ENCODE measurements at regions not wholly inside any gene's neighbourhood (a gene's known extent, or its start where the extent isn't known, plus 50 kb on each side); places are given as distances from the start of the nearest gene placed in this dataset.

DNA sequence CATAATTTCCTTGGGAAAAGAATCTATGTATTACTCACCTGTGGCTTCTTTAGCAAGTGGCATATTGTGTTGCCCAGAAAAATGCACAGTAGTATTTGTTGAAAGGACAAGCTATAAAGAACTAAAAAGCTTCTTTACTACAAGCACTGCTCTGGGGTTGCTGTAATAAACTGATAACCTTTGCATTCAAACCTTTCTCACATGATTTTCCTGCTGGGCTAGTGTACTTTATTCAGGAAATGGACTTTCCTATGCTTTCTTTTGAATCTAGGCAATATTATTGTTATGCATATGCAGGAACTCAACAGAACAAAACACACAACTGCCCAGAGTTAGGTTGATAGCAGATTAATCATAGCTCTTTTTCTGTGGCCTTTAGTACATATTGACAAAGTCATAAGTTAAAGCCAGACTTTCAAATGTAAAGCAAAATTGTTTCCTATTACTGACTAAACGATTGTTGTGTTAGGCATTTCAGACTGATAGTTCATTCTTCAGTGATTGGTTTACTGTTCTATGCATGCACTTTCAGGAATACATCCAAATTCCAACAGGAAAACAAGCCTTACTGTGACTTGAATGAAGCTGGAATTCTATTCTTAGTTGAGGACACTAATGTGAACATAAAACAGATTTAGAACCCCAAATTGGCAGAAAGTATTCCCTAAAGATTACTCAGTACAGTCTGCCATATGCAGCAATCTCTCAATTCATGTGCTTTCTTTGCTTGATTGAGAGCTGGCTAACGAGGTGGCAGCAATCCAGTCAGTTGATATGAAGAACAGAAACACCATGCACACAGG, 564.3 kb upstream of the NEGR1 start:
- no peak overlapping the region for H3K27ac ChIP-seq (ENCODE audit: low read length)

DNA sequence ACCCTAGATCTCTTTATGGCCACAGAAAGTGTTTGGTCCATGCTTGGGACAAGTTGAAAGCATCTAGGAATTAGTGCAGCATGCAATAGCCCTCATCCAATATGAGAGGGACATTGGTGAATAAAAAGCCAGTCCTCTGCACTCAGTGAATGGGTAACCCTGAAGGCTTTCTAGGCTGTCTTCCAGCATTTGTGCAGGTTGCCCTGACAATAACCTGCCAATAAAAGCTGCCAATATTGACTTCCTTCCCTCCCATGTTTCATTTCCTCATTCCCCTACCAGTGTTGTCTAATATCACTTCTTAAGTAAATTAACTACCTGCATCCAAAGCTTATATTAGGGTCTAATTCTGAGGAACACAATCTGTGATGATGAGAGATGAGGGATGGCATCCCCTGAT, 563.6 kb upstream of the NEGR1 start:
- H3K9ac ChIP-seq (ENCODE audit: low read length), result no peak overlapping the region
- H3K27ac ChIP-seq (ENCODE audit: low read length), result no peak overlapping the region
- no peaks in the 10 kb centered on the region for H3F3A ChIP-seq (ENCODE audit: insufficient read depth, low read length, poor library complexity, severe bottlenecking)
- H3K36me3 ChIP-seq (ENCODE audit: insufficient read depth, low read length), result no peaks in the 10 kb centered on the region
- no peak overlapping the region for H3K4me3 ChIP-seq (ENCODE audit: low read length)
- H3K9me2 ChIP-seq (ENCODE audit: insufficient read depth, low read length), result no peaks in the 10 kb centered on the region
- H4K20me1 ChIP-seq (ENCODE audit: insufficient read depth), result no peaks in the 10 kb centered on the region
- no peaks in the 10 kb centered on the region for H3K9me3 ChIP-seq (ENCODE audit: low read length)
- H3K27me3 ChIP-seq (ENCODE audit: insufficient read depth, low read depth, low read length), result no peaks in the 10 kb centered on the region
- H2AFZ ChIP-seq (ENCODE audit: low read depth, low read length), result no peak overlapping the region
- TF ChIP-seq POLR2AphosphoS5 (IDR thresholded peaks at IDR 0.05), result no peak
- TF ChIP-seq EP300 (conservative IDR thresholded peaks at IDR 0.05; ENCODE audit: poor library complexity, severe bottlenecking), result no peak
- TF ChIP-seq, protein P1, sequence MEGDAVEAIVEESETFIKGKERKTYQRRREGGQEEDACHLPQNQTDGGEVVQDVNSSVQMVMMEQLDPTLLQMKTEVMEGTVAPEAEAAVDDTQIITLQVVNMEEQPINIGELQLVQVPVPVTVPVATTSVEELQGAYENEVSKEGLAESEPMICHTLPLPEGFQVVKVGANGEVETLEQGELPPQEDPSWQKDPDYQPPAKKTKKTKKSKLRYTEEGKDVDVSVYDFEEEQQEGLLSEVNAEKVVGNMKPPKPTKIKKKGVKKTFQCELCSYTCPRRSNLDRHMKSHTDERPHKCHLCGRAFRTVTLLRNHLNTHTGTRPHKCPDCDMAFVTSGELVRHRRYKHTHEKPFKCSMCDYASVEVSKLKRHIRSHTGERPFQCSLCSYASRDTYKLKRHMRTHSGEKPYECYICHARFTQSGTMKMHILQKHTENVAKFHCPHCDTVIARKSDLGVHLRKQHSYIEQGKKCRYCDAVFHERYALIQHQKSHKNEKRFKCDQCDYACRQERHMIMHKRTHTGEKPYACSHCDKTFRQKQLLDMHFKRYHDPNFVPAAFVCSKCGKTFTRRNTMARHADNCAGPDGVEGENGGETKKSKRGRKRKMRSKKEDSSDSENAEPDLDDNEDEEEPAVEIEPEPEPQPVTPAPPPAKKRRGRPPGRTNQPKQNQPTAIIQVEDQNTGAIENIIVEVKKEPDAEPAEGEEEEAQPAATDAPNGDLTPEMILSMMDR (IDR thresholded peaks at IDR 0.05; ENCODE audit: poor library complexity, severe bottlenecking), result no peak
- no peak for TF ChIP-seq SMC3 (conservative IDR thresholded peaks at IDR 0.05; ENCODE audit: poor library complexity)
- no peak for TF ChIP-seq EZH2 (IDR thresholded peaks at IDR 0.05; ENCODE audit: borderline replicate concordance, insufficient read depth, low read length, poor library complexity, severe bottlenecking)
- no peak for TF ChIP-seq TAF1 (IDR thresholded peaks at IDR 0.05; ENCODE audit: low read depth)
- TF ChIP-seq, protein P2, sequence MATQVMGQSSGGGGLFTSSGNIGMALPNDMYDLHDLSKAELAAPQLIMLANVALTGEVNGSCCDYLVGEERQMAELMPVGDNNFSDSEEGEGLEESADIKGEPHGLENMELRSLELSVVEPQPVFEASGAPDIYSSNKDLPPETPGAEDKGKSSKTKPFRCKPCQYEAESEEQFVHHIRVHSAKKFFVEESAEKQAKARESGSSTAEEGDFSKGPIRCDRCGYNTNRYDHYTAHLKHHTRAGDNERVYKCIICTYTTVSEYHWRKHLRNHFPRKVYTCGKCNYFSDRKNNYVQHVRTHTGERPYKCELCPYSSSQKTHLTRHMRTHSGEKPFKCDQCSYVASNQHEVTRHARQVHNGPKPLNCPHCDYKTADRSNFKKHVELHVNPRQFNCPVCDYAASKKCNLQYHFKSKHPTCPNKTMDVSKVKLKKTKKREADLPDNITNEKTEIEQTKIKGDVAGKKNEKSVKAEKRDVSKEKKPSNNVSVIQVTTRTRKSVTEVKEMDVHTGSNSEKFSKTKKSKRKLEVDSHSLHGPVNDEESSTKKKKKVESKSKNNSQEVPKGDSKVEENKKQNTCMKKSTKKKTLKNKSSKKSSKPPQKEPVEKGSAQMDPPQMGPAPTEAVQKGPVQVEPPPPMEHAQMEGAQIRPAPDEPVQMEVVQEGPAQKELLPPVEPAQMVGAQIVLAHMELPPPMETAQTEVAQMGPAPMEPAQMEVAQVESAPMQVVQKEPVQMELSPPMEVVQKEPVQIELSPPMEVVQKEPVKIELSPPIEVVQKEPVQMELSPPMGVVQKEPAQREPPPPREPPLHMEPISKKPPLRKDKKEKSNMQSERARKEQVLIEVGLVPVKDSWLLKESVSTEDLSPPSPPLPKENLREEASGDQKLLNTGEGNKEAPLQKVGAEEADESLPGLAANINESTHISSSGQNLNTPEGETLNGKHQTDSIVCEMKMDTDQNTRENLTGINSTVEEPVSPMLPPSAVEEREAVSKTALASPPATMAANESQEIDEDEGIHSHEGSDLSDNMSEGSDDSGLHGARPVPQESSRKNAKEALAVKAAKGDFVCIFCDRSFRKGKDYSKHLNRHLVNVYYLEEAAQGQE (IDR thresholded peaks at IDR 0.05; ENCODE audit: borderline replicate concordance), result no peak
- no peak for TF ChIP-seq RAD21 (conservative IDR thresholded peaks at IDR 0.05)
- TF ChIP-seq MXI1 (conservative IDR thresholded peaks at IDR 0.05; ENCODE audit: poor library complexity, severe bottlenecking), result no peak
- H3K4me2 ChIP-seq (ENCODE audit: low read length), result no peak overlapping the region
- H3K79me2 ChIP-seq (replicated peaks; ENCODE audit: insufficient read depth, low read length), result no peaks in the 10 kb centered on the region

More for the DNA sequence above, 564.3 kb upstream of the NEGR1 start:
- no peak overlapping the region for H3K4me2 ChIP-seq (ENCODE audit: low read length)
- H3K9ac ChIP-seq (ENCODE audit: low read length), result no peak overlapping the region
- no peaks in the 10 kb centered on the region for H3K9me2 ChIP-seq (ENCODE audit: insufficient read depth, low read length)
- TF ChIP-seq SMC3 (conservative IDR thresholded peaks at IDR 0.05; ENCODE audit: poor library complexity) (no peak), MXI1 (conservative IDR thresholded peaks at IDR 0.05; ENCODE audit: poor library complexity, severe bottlenecking) (no peak), POLR2AphosphoS5 (IDR thresholded peaks at IDR 0.05) (no peak), EZH2 (IDR thresholded peaks at IDR 0.05; ENCODE audit: borderline replicate concordance, insufficient read depth, low read length, poor library complexity, severe bottlenecking) (no peak), EP300 (conservative IDR thresholded peaks at IDR 0.05; ENCODE audit: poor library complexity, severe bottlenecking) (no peak), RAD21 (conservative IDR thresholded peaks at IDR 0.05) (no peak), TAF1 (IDR thresholded peaks at IDR 0.05; ENCODE audit: low read depth) (no peak)
- TF ChIP-seq, protein P2 (IDR thresholded peaks at IDR 0.05; ENCODE audit: borderline replicate concordance), result no peak
- TF ChIP-seq, protein P1 (IDR thresholded peaks at IDR 0.05; ENCODE audit: poor library complexity, severe bottlenecking), result no peak
- H3K27me3 ChIP-seq (ENCODE audit: insufficient read depth, low read depth, low read length), result no peaks in the 10 kb centered on the region
- no peaks in the 10 kb centered on the region for H3K9me3 ChIP-seq (ENCODE audit: low read length)
- no peaks in the 10 kb centered on the region for H3F3A ChIP-seq (ENCODE audit: insufficient read depth, low read length, poor library complexity, severe bottlenecking)
- no peaks in the 10 kb centered on the region for H3K79me2 ChIP-seq (replicated peaks; ENCODE audit: insufficient read depth, low read length)
- no peaks in the 10 kb centered on the region for H4K20me1 ChIP-seq (ENCODE audit: insufficient read depth)
- H3K36me3 ChIP-seq (ENCODE audit: insufficient read depth, low read length), result no peaks in the 10 kb centered on the region
- no peak overlapping the region for H3K4me3 ChIP-seq (ENCODE audit: low read length)
- peak overlapping the region; percentile 3 for H2AFZ ChIP-seq (ENCODE audit: low read depth, low read length)
